SK-N-MC (cell line): ENCODE measurements at regions not wholly inside any gene's neighbourhood (a gene's known extent, or its start where the extent isn't known, plus 50 kb on each side); places are given as distances from the start of the nearest gene placed in this dataset.
"Not testable (repeated sequence)": the region's sequence is repeated elsewhere in the genome, so short reads cannot be mapped to it uniquely, and the experiment has no call there.

ENCODE experiments used
- DNase-seq: peaks from one replicate; pipeline ENCODE4 v3.0.0-alpha.2; 2011; ENCODE audit warnings: low read depth, low spot score
- H3K27ac ChIP-seq: fragments of 200-600 bp; sonication (generic); 2 replicates; pipeline ENCODE4 v1.5.1; 2016; ENCODE audit warnings: mixed run types
- H3K36me3 ChIP-seq: fragments of 200-600 bp; sonication (generic); 2 replicates; pipeline ENCODE4 v1.6.1; 2017; ENCODE audit warnings: antibody characterized with exemption, low read length, mixed read lengths; ENCODE audit not compliant: insufficient read depth
- H3K4me3 ChIP-seq: fragments of 200-600 bp; sonication (generic); 2 replicates; pipeline ENCODE4 v1.5.1; 2016
- H3K9ac ChIP-seq: fragments of 200-600 bp; sonication (generic); 2 replicates; pipeline ENCODE4 v1.8.0; 2017; ENCODE audit warnings: mixed run types, mixed read lengths; ENCODE audit not compliant: insufficient read length
- H3K9me3 ChIP-seq: fragments of 200-600 bp; sonication (generic); 2 replicates; pipeline ENCODE4 v1.6.1; 2017; ENCODE audit warnings: low read depth, mild to moderate bottlenecking, antibody characterized with exemption, low read length, moderate library complexity, mixed read lengths
- EZH2 ChIP-seq: fragments of 200-600 bp; sonication (generic); IDR thresholded peaks from one replicate; pipeline ENCODE4 v1.6.1; 2017; ENCODE audit warnings: antibody characterized with exemption
- FOXP2 ChIP-seq: optimal IDR thresholded peaks from 2 replicates; pipeline ENCODE3; 2011; ENCODE audit warnings: mild to moderate bottlenecking, moderate library complexity; ENCODE audit not compliant: insufficient read depth; ENCODE audit errors: extremely low read length, control extremely low read depth
- POLR2AphosphoS5 ChIP-seq: IDR thresholded peaks from 2 replicates; pipeline ENCODE4 v1.6.1; 2012; ENCODE audit warnings: mild to moderate bottlenecking, low read depth, low read length, borderline replicate concordance

DNA sequence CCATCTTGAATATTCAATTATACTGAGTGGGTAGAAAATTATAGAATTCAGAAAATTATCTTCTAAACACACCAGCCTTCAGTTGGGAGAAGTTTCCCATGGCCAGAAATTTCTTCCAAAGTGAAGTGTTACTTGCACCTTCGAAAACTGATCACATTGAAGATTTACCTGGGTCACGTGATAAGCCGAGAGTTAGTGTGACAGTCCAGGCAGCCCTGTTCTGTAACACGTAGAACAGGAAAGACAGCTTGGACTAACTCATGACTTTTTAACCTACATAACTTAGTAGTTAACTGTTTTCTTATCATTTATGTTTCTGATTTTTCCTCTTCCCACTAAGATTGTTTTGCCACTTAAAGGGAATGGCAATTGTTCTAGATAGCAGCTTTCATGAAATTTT lies 118.3 kb upstream of the MTHFD1L start:
- H3K27ac ChIP-seq, result no peak overlapping the region
- H3K9me3 ChIP-seq, result no peaks in the 10 kb centered on the region
- TF ChIP-seq FOXP2 (no peak), EZH2 (no peak), POLR2AphosphoS5 (no peak)

DNA sequence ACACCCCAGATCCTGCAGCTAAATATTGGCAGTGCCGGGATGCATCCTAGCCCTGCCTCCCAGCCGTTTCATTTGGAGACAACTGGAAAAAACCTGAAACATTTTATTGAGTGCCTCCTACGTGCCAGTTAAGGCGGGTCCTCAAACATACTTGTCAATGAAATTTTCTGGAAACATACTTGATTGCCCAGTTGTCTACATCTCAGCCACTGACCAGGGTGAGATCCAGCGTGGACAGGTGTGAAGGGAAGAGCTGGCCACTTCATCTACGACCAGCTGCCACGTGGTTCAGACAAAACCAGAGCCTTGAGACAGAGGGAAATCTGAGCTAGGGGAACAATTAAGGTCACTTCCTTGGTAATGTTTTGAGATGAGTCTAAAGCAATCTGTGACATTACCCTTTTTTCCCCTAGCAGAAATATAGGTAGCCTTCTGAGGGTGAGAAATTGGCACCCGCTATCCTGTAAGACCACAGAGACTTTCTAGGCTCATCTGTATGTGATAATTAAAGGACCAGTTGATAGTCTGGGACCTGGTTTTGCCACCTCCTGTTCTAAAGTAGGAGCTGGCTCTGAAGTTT lies 116.3 kb upstream of the MTHFD1L start:
- Histone ChIP-seq H3K36me3 (no peaks in the 10 kb centered on the region), H3K4me3 (no peak overlapping the region), H3K9ac (no peak overlapping the region), H3K27ac (no peak overlapping the region), H3K9me3 (no peaks in the 10 kb centered on the region)
- TF ChIP-seq EZH2, result no peak
- TF ChIP-seq FOXP2, result no peak
- no peak for TF ChIP-seq POLR2AphosphoS5
- DNase-seq, result no peak

More for the DNA sequence above, 118.3 kb upstream of the MTHFD1L start:
- no peak for DNase-seq
- Histone ChIP-seq H3K36me3 (no peaks in the 10 kb centered on the region), H3K9ac (no peak overlapping the region), H3K4me3 (no peak overlapping the region)

DNA sequence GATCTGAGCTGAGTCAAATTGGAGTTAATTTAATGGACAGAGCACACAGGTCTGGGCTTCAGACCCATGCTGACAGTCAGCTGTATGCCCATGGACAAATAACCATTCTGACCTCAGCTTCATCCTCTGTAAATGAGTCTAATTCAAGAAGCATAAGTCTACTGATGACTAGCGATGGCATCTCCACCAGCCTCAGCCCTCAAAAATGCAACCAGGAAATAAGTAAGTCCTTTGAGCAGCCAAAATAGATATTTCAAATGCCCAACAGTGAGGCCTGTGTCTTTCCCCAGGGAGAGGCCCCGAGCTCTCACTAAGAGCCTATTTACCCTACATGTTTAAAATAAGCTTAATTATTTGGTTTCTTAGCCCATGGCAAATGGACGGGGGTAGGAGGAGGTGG lies 114.2 kb upstream of the MTHFD1L start:
- no peak overlapping the region for H3K9ac ChIP-seq
- H3K27ac ChIP-seq, result no peak overlapping the region
- no peak for DNase-seq

DNA sequence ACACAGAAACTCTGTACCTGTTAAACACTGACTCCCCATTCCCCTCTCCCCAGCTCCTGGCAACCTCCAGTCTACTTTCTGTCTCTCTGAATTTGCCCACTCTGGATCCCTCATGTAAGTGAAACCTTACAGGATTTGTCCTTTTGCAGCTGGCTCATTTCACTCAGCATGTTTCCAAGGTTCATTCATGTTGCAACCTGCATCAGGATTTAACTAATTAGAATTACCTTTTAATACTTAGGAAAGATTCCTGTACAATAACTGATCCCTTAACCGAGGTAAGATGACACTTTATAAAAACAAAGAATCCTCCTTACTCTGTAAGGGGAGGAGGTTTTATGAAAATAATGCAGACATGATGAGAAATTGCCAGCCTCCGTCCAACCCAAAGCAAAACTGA lies 113.1 kb upstream of the MTHFD1L start:
- Histone ChIP-seq H3K9me3 (no peaks in the 10 kb centered on the region), H3K4me3 (no peak overlapping the region), H3K9ac (no peak overlapping the region), H3K27ac (no peak overlapping the region), H3K36me3 (no peaks in the 10 kb centered on the region)
- no peak for TF ChIP-seq FOXP2
- TF ChIP-seq EZH2, result no peak
- no peak for TF ChIP-seq POLR2AphosphoS5
- no peak for DNase-seq

More for the DNA sequence above, 114.2 kb upstream of the MTHFD1L start:
- no peak for TF ChIP-seq EZH2
- TF ChIP-seq FOXP2, result no peak
- TF ChIP-seq POLR2AphosphoS5, result no peak
- Histone ChIP-seq H3K9me3 (no peaks in the 10 kb centered on the region), H3K36me3 (no peaks in the 10 kb centered on the region), H3K4me3 (no peak overlapping the region)

DNA sequence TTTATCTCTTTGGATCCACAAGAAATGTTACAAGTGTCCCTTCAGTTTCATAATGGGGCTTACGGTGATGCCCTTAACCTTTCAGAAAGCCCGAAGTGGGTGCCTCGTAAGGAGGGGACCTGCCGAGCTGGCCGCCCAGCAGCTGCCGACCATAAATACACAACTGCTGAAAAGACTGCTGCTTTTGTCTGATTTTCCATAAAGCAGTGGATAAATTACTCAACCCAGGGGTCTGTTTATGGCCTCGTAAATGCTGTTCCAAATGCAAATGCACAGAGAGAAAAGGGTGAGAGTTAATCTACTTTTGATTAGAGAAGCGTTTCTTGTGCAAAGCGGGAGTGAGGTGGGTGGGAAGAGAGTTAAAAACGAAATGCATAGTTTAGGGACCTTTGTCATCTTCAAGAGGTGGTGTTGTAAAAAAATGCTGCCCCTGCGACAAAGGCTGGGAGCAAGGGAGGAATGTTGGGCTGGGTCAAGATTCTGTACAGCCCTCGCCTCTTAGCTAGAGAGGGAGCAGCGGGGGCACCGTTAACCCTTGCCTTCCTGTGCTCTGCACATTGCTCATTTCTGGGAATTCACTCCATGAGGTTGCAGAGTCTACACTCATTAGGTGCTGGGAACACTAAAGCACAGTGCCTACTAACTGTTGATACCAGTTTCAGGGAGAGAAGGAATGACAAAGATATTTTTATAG lies 112.0 kb upstream of the MTHFD1L start:
- no peaks in the 10 kb centered on the region for H3K9me3 ChIP-seq
- no peak for DNase-seq
- no peaks in the 10 kb centered on the region for H3K36me3 ChIP-seq
- TF ChIP-seq EZH2 (no peak), POLR2AphosphoS5 (no peak), FOXP2 (no peak)
- peak overlapping the region; percentile 39 for H3K9ac ChIP-seq
- H3K4me3 ChIP-seq, result peak overlapping the region; percentile 72
- H3K27ac ChIP-seq, result 0 out of 2 replicates have a peak overlapping the region, but pooled peaks have one; percentile 27

DNA sequence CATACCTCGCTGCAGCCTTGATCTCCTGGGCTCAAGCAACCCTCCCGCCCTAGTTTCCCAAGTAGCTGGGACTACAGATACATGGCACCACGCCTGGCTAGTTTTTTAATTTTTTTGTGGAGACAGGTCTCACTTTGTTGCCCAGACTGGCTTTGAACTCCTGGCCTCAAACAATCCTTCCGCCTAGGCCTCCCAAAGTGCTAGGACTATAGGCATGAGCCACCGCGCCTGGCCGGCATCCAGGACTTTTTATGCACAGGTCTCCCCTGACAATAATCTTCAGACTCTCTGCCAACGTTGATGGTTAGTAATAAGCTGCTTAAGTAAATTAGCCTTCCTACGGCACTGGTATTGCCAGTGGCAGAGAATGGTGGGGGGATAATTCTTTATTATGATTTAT lies 110.5 kb upstream of the MTHFD1L start:
- H3K4me3 ChIP-seq, result no peak overlapping the region
- no peak overlapping the region for H3K9ac ChIP-seq
- H3K9me3 ChIP-seq, result no peaks in the 10 kb centered on the region
- no peak for TF ChIP-seq POLR2AphosphoS5
- TF ChIP-seq FOXP2, result no peak
- no peak for TF ChIP-seq EZH2
- no peaks in the 10 kb centered on the region for H3K36me3 ChIP-seq
- H3K27ac ChIP-seq, result no peak overlapping the region
- no peak for DNase-seq

DNA sequence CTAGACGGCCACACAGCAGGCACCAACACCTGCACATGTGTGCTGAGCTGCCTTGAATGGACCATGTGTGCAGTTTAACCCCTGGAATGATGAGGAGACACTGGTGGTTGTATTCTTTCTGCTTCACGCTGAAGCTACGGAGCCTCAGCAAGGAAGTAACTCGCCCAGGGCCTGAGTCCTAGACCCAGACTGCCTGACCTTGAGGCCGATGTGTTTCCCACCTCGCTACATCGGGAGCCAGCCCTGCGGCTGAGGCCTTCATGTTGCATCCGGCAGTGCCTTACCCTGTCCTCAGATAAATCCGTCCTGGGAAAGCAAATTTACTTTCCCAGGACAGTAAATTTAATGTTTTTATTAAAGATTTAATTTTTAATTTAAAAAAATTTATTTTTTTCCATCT lies 110.0 kb upstream of the MTHFD1L start:
- Histone ChIP-seq H3K27ac (no peak overlapping the region), H3K36me3 (no peaks in the 10 kb centered on the region), H3K9me3 (no peaks in the 10 kb centered on the region), H3K4me3 (no peak overlapping the region), H3K9ac (no peak overlapping the region)
- no peak for DNase-seq
- TF ChIP-seq EZH2 (no peak), FOXP2 (no peak), POLR2AphosphoS5 (no peak)

DNA sequence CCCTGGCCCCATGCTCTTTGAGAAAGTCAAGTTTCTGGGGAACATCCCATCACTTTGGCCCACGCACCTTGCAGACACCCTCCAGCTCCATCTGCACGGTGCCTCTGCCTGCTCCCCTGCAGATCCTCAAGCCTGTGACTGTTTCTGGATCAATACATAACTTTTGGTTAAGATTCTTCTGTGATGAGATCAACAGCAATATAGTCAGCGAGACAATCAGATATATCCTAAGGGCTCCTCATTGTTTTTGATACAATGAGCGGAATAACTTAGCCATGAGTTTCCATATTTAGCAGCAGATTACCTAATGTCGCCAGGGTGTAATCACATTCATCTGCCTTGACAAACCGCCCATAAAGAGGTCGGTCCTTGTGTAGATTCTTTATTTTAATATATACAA lies 109.3 kb upstream of the MTHFD1L start:
- Histone ChIP-seq H3K9me3 (no peaks in the 10 kb centered on the region), H3K27ac (no peak overlapping the region), H3K4me3 (no peak overlapping the region), H3K9ac (no peak overlapping the region), H3K36me3 (no peaks in the 10 kb centered on the region)
- no peak for DNase-seq
- TF ChIP-seq POLR2AphosphoS5, result no peak
- no peak for TF ChIP-seq EZH2
- no peak for TF ChIP-seq FOXP2

DNA sequence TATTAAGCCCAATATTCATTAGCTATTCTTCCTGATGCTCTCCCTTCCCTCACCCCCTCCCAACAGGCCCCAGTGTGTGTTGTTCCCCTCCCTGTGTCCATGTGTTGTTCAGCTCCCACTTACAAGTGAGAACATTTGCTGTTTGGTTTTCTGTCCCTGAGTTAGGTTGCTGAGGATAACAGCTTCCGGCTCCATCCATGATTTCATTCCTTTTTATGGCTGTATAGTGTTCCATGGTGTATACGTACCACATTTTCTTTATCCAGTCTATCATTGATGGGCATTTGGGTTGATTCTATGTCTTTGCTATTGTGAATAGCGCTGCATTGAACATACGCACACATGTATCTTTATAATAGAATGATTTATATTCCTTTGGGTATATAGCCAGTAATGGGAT lies 107.7 kb upstream of the MTHFD1L start:
- not testable (repeated sequence) for H3K9ac ChIP-seq, DNase-seq, H3K27ac ChIP-seq, H3K36me3 ChIP-seq, H3K4me3 ChIP-seq, H3K9me3 ChIP-seq
